ENCODE measurements at regions not wholly inside any gene's neighbourhood (a gene's known extent, or its start where the extent isn't known, plus 50 kb on each side); places are given as distances from the start of the nearest gene placed in this dataset.
A peak's percentile ranks its signal among the peaks of the same experiment; 100 is the strongest.

DNA sequence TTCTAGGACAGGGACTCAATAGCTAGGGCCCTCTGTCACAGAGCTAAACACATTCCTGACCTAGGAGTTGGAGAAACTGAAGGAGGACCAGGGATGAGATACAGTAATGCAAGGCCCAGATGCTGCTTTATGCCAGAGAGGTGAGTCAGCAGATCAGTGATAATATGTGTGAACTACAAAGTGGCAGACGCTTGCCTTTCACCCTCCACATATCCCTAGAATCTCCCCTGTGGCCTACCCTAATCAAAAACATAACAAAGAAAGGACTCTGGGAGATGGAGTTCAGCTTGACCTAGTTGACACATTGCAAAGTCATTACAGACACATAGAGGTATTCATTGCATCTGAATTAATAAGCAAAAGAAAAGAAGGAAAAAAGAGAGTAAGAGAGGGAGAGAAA lies 417.6 kb upstream of the DYNLRB2 start:
- intact Hi-C loops (cut with micrococcal nuclease; ENCODE audit: unreplicated experiment) = no loop called here
- no peak for TF ChIP-seq EZH2 (IDR thresholded peaks at IDR 0.05; ENCODE audit: borderline replicate concordance, low read depth, low read length, poor library complexity, severe bottlenecking)
- TF ChIP-seq, protein P1, sequence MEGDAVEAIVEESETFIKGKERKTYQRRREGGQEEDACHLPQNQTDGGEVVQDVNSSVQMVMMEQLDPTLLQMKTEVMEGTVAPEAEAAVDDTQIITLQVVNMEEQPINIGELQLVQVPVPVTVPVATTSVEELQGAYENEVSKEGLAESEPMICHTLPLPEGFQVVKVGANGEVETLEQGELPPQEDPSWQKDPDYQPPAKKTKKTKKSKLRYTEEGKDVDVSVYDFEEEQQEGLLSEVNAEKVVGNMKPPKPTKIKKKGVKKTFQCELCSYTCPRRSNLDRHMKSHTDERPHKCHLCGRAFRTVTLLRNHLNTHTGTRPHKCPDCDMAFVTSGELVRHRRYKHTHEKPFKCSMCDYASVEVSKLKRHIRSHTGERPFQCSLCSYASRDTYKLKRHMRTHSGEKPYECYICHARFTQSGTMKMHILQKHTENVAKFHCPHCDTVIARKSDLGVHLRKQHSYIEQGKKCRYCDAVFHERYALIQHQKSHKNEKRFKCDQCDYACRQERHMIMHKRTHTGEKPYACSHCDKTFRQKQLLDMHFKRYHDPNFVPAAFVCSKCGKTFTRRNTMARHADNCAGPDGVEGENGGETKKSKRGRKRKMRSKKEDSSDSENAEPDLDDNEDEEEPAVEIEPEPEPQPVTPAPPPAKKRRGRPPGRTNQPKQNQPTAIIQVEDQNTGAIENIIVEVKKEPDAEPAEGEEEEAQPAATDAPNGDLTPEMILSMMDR (conservative IDR thresholded peaks at IDR 0.05; ENCODE audit: low read depth, low read length) = no peak
- no peak for DNase-seq (ENCODE audit: low spot score)
- BruUV-seq (replicated peaks) = no TSS peak
- Histone ChIP-seq H3K27me3 (replicated peaks; ENCODE audit: insufficient read depth, low read depth, low read length, poor library complexity) (no peaks in the 10 kb centered on the region), H3K4me3 (ENCODE audit: low read depth, low read length, poor library complexity, severe bottlenecking) (no peak overlapping the region), H3K36me3 (ENCODE audit: insufficient read depth, low read length, poor library complexity, severe bottlenecking) (no peaks in the 10 kb centered on the region), H3K9me3 (ENCODE audit: low read depth, low read length, poor library complexity, severe bottlenecking) (no peaks in the 10 kb centered on the region), H3K4me1 (ENCODE audit: insufficient read depth, low read length, poor library complexity, severe bottlenecking) (no peaks in the 10 kb centered on the region), H3K27ac (ENCODE audit: low read depth, low read length, poor library complexity, severe bottlenecking) (no peak overlapping the region)
- POLR2A ChIA-PET (ENCODE audit: low non-redundant PET) = no interaction called here
- CTCF ChIA-PET = no interaction called here

DNA sequence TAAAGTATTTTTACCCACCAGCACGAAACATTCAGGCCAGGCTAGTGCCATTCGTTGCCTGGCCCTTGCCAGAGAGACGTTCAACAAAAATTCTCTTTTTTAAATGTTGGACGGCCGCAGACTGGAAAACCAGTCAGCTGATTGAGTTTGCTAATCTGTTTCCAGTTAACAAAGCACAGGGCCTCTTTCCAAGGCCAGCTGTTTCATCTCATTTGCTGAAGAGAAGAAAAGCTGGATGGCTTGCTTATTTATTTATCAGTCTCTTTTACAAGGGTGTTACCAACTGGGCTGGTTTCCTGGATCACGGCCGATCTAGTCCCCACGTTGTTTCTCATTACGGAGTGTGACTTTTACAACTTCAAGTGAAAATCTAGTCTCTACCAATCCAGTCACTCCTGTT lies 418.7 kb upstream of the DYNLRB2 start:
- TF ChIP-seq, protein P1 (conservative IDR thresholded peaks at IDR 0.05; ENCODE audit: low read depth, low read length) = no peak
- TF ChIP-seq EZH2 (IDR thresholded peaks at IDR 0.05; ENCODE audit: borderline replicate concordance, low read depth, low read length, poor library complexity, severe bottlenecking) = no peak
- no peaks in the 10 kb centered on the region for H3K4me1 ChIP-seq (ENCODE audit: insufficient read depth, low read length, poor library complexity, severe bottlenecking)
- H3K4me3 ChIP-seq (ENCODE audit: low read depth, low read length, poor library complexity, severe bottlenecking) = no peak overlapping the region
- no peaks in the 10 kb centered on the region for H3K27me3 ChIP-seq (replicated peaks; ENCODE audit: insufficient read depth, low read depth, low read length, poor library complexity)
- ChIA-PET POLR2A (ENCODE audit: low non-redundant PET) (no interaction called here), CTCF (no interaction called here)
- H3K36me3 ChIP-seq (ENCODE audit: insufficient read depth, low read length, poor library complexity, severe bottlenecking) = no peaks in the 10 kb centered on the region
- no TSS peak for BruUV-seq (replicated peaks)
- H3K27ac ChIP-seq (ENCODE audit: low read depth, low read length, poor library complexity, severe bottlenecking) = no peak overlapping the region
- no peaks in the 10 kb centered on the region for H3K9me3 ChIP-seq (ENCODE audit: low read depth, low read length, poor library complexity, severe bottlenecking)
- intact Hi-C loops (cut with micrococcal nuclease; ENCODE audit: unreplicated experiment) = no loop called here
- DNase-seq (ENCODE audit: low spot score) = peak; percentile 0

DNA sequence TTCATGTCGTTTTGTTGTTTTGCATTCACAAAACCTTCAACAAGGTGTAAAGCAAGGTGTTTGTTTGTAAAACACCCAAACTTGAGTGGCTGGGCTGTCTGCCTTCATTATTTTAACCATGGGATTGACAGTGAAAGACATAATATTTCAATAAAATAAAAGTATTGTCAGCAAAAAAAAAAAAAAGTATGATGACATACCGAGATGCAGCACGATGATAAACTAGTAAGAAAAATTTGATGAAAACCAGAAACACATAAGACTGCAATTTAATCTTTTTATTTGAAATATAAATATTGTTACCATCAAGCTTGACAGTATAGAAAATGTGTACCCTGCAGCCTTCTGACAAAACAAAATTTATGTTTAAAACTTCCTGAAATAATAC lies 419.3 kb upstream of the DYNLRB2 start:
- intact Hi-C loops (cut with micrococcal nuclease; ENCODE audit: unreplicated experiment) = no loop called here
- no peak for DNase-seq (ENCODE audit: low spot score)
- H3K27me3 ChIP-seq (replicated peaks; ENCODE audit: insufficient read depth, low read depth, low read length, poor library complexity) = no peaks in the 10 kb centered on the region
- ChIA-PET CTCF (no interaction called here), POLR2A (ENCODE audit: low non-redundant PET) (no interaction called here)
- TF ChIP-seq, protein P1 (conservative IDR thresholded peaks at IDR 0.05; ENCODE audit: low read depth, low read length) = no peak
- no peak for TF ChIP-seq EZH2 (IDR thresholded peaks at IDR 0.05; ENCODE audit: borderline replicate concordance, low read depth, low read length, poor library complexity, severe bottlenecking)
- no peaks in the 10 kb centered on the region for H3K4me1 ChIP-seq (ENCODE audit: insufficient read depth, low read length, poor library complexity, severe bottlenecking)
- H3K4me3 ChIP-seq (ENCODE audit: low read depth, low read length, poor library complexity, severe bottlenecking) = no peak overlapping the region
- no peaks in the 10 kb centered on the region for H3K36me3 ChIP-seq (ENCODE audit: insufficient read depth, low read length, poor library complexity, severe bottlenecking)
- no TSS peak for BruUV-seq (replicated peaks)
- no peaks in the 10 kb centered on the region for H3K9me3 ChIP-seq (ENCODE audit: low read depth, low read length, poor library complexity, severe bottlenecking)
- no peak overlapping the region for H3K27ac ChIP-seq (ENCODE audit: low read depth, low read length, poor library complexity, severe bottlenecking)
